ENCODE measurements at regions not wholly inside any gene's neighbourhood (a gene's known extent, or its start where the extent isn't known, plus 50 kb on each side); places are given as distances from the start of the nearest gene placed in this dataset.

DNA sequence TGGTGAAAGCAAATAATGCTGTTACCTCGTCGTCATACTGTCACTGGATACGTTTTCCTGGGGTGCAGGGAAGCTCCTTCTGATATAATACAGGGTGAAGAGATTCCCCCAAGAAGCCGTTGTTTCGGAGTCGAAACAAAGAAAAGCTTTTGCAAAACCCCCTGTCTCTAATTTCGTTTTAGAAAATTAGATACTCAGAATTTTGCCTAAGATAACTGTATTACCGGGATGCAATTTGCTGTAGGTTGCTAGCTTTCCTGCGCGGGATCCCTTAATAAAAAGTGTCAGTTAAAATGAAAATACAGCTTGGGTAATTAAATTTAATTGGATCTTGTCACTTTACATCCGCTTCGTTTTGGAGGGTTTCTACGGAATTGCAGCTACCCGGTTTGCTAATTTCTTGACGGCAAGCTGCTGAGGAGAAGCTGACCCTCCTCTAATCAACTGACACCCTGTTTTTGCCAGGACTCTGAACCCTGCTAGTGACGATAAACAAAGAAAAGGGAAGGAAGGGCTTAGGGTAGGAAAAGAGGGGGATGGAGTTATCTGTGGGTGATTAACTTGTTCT lies 174.6 kb downstream of the SHOX start:
- DNase-seq (ENCODE audit: low read depth, low spot score) = no peak

DNA sequence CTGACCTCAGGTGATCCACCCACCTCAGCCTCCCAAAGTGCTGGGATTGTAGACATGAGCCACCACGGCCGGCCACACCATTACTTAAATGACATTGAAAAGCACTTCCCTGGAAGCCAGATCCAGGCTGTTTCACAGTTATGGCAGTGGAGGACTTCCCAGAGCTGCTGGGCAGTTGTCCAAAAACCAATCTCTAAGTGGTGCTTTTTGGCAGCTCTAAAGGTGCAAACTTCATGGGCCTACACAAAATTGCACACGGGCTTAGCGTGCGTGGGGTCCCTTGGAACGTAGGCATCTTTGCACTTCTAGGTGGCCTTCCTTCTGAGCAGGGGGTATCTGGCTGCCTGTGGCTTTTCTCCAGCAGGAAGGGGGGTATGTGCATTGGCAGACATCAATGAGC lies 172.3 kb downstream of the SHOX start:
- no peak for DNase-seq (ENCODE audit: low read depth, low spot score)

DNA sequence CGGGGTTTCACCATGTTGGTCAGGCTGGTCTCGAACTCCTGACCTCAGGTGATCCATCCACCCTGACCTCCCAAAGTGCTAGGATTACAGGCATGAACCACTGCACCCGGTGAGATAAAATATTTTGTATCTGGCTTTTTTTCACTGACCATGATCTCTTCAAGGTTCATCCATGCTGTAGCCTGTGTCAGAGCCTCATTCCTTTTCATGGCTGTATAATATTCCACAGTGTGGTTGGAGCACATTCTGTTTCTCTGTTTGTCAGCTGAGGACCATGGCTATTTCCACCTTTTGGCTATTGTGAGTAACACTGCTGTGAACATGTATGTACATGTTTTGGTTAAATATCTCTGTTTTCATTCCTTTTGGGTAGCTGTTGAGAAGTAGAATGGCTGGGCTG lies 169.2 kb downstream of the SHOX start:
- DNase-seq (ENCODE audit: low read depth, low spot score) = no peak

DNA sequence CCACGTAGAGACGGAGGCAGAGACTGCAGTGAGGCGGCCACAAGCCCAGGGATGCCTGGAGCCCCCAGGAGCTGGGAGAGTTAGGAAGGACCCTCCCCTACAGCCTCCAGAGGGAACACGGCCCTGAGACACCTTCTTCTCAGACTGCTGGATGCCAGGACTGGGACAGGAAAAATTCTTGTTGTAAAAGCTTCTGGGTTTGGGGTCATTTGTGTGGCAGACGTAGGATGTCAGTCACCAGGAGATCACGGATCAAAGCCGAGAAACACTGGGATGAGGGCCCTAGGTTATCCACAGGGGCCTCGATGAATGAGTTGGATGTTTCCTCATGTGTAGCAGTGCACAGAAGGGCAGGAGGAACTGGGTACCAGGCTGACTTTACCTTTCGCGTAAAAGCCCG lies 163.7 kb downstream of the SHOX start:
- DNase-seq (ENCODE audit: low read depth, low spot score) = no peak

DNA sequence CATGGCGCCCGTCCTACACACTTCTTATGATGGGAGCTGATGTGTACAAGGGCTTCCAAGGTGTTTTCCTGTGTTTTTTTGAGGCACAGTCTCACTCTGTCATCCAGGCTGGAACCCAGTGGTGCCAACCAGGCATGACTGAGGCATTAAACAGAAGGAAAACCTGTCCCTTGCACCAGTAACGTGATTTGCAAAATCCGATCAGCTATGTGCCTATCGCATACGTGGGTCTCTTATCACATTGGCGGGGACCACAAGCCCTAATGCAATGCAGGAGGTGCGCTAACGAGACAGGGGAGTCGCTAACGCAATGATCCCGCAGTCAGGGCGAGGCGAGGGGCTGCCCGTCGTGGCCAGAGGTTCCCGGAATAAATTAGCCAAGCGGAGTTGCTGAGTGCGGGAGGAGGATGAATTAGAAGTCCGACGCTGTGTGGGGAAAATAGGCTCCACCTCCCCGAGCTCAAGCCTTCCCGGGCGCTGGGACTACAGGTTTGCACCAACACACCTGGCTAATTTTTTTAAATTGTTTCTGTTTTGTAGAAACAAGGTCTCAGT lies 162.7 kb downstream of the SHOX start:
- DNase-seq (ENCODE audit: low read depth, low spot score) = no peak

DNA sequence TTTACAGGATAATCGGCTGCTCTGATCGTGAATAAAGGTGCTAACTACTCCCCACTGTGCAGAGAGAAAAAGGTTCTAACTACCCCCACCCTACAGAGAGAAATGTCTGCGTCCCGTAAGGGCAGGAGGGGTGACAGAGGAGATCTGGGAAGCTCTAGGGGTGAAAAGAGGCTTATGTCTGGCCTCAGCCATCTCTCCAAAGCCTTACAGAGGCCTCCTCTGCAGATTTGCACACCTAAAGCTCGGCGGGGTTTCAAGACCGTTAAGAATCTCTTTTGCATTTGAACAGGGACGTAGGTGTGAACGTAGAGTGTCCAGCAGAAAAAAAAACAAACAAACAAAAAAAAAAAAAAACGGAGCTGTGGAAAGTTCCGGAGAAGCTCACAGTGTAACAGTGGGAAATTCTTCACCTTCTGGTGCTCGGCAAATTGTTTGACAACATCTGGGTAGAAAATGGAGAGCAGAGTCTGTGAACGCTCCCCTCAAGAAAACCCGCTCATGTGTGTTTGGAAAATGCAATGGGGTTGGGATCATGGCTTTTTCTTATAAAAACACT lies 161.0 kb downstream of the SHOX start:
- peak; percentile 64 for DNase-seq (ENCODE audit: low read depth, low spot score)

DNA sequence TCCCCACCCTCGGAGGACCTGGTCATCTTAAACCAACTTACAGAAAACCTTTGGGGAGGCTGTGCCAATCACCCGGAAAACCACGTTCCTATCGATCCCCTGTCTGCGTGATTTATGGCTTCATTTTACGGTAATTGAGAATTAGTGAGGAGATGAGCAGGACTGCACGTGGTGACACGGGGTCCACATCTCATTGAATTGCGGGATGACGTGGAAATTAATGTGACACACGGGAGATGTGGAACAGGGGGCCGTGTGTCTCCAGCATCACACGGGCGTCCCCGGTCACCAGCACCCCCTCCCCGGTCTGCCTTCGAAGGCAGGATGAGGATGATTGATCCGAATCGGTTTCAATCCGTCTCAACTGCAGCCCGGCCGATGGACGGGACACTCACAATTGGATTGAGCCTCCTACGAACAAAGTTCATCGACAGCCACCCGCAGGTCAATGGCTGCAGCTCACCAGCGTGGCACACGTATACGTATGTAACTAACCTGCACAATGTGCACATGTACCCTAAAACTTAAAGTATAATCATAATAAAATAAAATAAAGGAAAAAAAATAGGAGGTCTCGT lies 160.3 kb downstream of the SHOX start:
- DNase-seq (ENCODE audit: low read depth, low spot score) = no peak

DNA sequence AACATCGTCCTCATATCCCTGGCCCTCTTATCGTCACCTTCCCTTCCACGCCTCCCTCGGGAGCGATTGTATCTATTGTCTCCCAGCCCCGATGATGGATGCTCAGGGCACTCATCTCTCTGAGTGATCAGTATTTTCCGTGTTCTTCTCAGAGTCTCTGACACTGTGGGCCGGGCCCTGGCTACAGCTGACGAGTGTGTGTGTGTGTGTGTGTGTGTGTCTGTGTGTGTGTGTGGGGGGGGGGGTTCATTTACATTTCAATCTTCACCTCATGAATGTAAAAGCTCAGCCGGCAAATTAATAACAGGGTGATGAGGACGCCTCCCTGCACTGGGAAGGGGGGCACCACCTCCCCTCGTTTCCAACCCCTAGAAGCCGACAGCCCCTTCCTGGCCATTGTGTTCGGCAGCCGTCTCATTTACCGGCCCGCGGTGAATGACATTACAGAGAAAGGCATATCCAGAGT lies 159.5 kb downstream of the SHOX start:
- DNase-seq (ENCODE audit: low read depth, low spot score) = no peak

DNA sequence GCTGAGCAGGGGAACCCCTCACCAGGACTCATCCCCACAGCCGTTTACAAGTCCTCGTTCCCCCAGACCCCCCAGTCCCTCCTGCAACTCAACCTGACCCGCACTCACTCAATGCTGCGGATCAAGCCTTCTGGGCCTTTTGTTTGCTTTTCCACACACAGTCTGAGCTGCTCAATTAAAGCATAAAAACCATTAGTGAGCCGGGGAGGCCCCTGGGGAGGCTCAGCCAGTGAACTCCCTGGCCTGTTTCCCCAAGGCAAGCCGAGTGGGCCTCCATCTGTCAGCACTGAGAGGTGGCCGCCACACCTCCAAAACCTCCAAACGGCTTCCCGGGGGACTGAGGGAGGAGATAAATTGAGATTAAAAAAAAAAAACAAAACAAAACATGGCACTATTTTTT lies 158.5 kb downstream of the SHOX start:
- no peak for DNase-seq (ENCODE audit: low read depth, low spot score)

DNA sequence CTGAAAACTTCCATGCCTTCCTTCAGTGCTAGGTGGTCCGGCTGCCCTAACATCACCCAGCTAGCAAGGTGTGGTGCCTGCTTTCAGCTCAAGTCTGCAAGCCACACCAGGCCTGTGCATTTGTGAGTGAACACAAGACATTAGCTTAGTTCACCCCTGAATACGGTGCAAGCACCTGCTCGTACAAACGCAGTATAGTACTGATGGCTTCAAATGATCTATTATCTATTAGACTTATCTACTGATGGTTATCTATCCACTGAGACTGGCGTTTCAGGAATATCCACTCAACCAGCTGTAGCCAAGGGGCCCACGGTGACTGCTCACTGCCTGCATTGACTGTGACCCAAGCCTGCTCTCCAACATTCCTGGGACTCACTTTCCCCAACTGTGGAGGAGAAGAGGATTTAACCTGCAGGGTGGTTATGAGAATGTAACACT lies 155.9 kb downstream of the SHOX start:
- DNase-seq (ENCODE audit: low read depth, low spot score) = no peak

DNA sequence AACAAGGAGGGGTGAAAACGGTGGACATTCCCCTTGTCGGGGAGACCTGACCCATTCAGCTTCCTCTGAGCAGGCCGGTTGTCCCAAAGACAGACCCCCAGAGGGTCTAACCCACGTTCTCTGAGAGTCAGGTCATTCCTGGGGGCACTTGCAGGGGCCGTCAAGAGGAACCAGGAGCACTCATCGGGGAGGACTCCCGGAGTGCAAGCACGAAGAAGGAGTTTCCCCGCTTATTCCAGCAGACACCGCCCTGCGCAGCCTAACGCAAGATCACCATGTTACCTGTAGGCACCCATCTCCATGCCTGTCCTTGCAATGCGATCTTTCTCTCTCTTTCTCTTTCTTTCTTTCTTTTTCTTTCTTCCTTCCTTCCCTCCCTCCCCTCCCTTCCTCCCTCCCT lies 154.2 kb downstream of the SHOX start:
- DNase-seq (ENCODE audit: low read depth, low spot score) = no peak

DNA sequence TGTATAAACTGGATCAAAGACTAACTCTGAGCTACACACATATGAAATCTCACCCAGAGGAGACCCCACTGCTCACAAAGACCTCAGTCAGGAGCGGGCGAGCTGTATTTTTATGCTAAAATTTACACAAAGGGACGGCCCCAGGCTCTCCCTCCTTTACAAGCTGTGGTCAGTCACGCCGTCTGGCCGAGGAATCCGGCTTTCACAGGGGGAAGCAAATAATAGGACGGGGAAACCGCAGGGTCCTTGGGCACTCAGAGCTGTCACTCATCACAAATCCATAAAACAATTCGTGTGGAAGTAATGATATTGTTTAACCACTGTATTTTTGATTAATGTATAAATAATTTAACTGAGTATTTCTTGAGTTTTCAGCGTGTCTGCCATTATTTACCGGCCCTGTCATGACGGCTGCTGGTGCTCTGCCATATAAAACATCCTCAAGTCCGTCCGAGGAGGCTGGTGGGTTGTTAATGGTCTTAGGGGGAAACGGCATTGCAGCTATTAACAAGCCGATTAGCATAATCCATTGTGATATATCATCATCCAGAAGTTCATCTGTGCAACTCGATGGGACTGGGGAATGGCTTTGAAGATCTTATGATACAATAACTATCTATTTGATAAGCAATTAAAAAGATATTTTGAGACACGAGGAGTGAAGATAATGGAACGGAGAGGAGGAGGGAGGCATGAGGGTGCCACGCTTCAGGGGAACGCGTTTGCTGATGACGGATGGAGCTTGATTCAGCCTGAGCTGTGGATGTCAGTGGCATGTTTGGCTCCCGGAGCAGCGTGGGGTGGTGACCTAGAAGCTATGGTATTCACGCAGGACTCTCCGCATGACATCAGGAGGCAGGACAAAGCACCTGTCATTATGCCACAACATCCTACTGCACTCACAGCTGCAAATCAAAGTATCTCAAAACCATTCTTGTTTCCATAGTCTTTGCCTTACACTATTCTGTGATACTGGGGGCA lies 150.9 kb downstream of the SHOX start:
- DNase-seq (ENCODE audit: low read depth, low spot score) = no peak

DNA sequence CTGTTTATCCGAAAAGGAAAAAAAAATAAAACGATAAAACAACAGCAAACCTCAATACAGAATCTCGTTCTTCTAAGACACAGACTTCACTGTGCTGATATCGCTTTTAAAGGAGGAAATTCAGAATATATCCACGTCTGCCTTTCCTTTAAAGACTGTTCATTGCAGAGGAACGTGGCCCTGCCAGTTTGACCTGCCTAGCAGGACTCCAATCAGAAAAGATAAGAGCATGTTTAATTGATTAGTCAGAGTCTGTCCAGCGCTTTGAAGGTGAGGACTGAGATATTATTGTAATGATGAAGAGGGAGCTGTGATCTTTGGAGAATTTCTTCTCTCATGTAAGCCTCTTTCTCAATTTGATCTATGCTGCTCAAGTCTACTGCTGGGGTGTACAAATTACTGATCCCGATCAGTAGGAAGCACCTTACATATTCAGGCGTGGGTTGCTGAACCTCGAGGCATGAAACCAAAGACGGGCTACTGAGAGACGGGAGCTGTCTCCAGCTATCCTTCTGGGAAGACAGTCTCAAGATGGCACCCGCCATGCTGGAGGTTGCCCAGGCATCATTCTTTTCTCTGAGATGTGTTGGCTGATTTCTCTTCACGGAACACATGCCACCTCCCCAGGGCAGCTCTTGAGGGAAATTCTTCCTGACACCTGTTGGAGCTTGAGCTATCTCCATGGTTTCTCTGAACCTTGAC lies 146.1 kb downstream of the SHOX start:
- no peak for DNase-seq (ENCODE audit: low read depth, low spot score)

DNA sequence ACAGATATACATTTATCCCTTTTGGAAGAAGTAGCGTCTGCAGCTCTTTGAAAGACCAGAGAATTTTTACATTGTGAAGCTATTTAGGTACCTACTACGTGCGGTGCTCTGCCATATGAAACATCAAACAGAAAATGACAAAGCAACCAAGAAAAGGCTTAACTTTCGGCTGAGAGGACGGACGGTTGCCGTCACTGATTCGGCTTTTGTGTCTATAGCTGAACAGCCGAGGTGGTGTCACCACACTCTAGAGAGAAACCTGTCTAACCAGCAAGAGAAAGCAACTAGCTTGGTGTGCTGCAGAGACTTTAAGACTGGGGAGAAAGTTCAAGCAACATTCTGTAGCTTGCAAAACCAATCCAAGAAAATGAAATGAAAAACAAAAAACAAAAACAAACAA lies 145.5 kb downstream of the SHOX start:
- DNase-seq (ENCODE audit: low read depth, low spot score) = no peak

DNA sequence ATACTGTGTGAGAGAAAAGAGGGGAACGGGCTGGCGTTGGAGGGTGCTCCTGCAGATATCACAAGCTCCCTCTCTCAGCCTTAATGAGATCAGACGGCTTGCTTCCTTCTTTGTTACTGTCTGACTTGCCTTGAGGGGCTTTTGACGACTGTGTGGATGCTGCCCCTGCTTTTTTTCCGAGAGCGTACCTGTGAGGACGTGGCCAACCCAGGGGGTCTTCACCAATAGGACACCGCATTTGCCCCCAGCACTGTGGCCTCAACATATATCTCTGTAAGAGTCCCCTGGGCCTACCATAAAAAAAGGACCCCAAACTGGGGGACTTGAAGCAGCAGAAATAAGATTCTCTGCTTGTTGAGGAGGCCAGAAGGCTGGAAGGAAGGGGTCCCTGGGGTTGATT lies 143.9 kb downstream of the SHOX start:
- no peak for DNase-seq (ENCODE audit: low read depth, low spot score)

DNA sequence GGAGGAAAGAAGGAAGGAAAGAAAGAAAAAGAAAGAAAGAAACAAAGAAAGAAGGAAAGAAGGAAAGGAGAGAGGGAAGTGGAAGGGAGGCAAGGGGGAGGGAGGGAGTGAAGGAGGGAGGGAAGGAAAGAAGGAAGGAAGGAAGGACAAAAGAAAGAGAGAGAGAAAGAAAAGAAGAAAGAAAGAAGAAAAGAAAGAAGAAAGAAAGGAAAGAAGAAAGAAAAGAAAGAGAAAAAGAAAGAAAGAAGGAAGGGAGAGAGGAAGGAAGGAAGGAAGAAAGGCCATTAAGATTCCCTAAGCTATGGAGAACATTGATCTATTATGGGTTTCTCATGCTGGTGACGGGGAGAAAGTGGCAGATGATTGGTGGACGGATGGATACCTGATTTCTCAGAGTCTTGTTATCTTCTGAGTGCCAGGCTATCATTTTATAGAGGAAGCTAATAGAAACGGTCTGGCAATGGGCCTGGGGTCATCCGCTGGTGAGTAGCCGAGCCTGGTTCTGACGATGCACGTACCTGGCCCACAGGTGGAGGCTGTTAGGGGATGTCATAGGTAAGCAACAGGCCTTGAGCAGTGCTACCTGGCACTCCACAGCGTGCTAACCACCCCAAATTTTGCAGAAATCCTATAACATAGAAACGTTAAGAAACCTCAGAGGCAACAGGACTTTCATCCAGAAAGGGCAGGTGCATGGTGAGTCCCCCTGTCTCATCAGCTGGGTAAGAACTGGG lies 142.9 kb downstream of the SHOX start:
- DNase-seq (ENCODE audit: low read depth, low spot score) = no peak

DNA sequence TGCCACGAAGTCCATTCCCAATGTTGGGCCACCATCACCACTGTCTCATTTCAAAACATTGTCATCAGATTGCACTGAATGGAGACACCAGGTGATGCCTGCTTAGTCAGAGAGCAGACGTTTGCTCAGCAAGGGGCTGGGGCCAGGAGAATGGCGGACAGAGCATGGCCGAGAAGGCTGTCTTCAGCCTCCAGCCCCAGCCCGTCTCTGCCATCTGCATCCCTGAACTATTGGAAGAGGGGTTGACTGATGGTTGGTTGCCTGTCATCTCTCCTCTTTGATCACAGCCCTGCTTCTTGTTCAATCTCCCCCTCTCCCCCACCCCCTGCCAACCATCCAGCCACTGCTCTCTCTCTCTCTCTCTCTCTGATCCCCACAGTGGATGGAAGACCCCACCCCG lies 140.9 kb downstream of the SHOX start:
- no peak for DNase-seq (ENCODE audit: low read depth, low spot score)

DNA sequence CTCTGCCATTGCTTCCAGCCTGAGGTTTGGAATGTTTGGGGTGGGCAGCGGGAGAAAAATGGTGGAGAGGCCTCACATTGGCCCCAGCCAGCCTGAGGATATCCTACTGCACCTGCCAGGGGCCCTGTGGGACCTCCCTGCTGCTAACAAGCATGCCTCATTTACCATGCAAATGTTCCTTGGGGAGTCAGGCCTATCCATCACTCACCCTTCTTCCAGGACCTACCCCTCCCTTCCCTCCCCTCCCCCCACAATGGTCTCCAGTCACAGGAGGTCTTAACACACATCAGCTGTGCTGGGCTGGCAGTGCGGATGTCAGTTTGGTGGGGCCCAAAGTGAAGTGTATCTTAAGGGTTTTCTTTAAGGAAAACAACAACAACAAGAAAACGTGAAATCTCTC lies 139.2 kb downstream of the SHOX start:
- DNase-seq (ENCODE audit: low read depth, low spot score) = peak; percentile 56

DNA sequence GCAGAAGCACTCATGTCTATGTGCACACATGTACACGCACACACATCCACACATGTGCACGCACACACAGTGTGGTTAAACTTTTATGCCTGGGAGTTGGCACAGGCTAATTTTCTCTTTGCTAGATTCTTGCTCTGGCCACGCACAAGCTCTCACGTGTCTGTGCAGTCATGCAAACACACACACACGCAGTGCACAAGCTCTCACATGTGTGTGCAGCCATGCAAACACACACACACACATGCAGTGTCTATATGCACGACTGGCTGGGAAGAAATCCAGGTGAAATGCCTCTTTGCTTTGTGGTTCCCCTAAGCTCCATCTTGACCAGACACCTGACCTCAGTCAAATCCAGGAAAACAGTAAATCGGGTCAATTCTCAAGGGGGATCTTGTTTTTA lies 138.0 kb downstream of the SHOX start:
- no peak for DNase-seq (ENCODE audit: low read depth, low spot score)

DNA sequence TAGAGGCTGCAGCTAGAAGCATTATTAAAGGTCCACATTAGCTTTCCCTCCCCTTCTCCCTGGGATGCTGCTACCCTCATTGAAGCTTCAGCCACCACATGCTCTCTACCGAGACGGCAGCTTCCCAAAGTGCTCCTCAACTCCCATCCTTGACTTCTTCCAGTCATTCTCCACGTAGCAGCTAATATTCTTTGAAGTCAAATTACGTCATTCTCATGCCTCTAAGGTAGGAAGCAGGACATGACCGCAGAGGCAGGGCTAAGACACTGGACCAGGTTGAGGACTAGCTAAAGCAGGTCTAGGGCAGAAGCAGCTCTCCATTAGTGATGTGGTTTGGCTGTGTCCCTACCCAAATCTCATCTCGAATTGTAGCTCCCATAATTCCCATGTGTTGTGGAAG lies 128.3 kb downstream of the SHOX start:
- DNase-seq (ENCODE audit: low read depth, low spot score) = no peak

DNA sequence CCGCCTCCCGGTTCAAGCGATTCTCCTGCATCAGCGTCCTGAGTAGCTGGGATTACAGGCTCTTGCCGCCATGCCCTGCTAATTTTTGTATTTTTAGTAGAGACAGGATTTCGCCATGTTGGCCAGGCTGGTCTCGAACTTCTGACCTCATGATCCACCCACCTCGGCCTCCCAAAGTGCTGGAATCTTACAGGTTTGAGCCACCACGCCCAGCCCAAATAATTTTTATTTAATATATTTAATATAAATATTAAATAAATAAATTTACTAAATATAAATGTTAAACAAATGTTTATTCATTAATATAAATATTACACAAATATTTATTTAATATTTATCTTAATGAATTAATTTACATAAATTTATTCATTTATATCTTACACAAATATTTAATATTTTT lies 120.2 kb downstream of the SHOX start:
- DNase-seq (ENCODE audit: low read depth, low spot score) = no peak
